ENCODE measurements at regions not wholly inside any gene's neighbourhood (a gene's known extent, or its start where the extent isn't known, plus 50 kb on each side); places are given as distances from the start of the nearest gene placed in this dataset.
A peak's percentile ranks its signal among the peaks of the same experiment; 100 is the strongest.

DNA sequence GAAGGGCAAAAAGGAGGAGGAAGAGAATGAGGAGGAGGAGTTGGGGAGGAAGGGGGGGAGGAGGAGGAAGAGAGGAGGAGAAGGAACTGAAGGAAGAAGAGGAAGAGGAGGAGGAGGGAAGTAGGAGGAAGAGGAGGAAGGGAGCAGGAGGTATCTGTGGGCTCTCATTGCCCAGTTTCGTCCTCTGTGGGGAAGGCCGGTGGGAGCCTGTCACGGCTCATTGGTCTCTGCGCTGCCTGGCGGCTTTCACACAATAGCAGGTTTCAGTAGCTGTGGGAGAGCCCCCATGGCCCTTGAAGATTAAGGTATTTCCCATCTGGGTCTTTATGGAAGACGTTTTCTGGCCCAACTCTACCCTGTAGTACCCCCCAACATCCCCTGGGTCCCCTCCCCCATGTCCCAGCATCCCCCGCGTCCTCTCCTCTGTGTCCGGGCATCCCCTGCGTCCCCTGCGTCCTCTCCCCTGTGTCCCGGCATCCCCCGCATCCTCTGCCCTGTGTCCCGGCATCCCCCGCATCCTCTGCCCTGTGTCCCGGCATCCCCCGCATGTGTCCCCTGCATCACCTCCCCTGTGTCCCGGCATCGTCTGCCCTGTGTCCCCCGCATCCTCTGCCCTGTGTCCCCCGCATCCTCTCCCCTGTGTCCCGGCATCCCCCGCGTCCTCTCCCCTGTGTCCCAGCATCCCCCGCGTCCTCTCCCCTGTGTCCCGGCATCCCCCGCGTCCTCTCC lies 278.2 kb upstream of the SFSWAP start:
- Histone ChIP-seq H3K27ac (ENCODE audit: extremely low read depth, low read depth, low read length) (no peak overlapping the region; the same call in 2 of the 3 replicates), H3K4me3 (no peak overlapping the region), H3K4me1 (replicated peaks in 1 of 2; ENCODE audit: control insufficient read depth in 2 of 2, insufficient read depth in 2 of 2, low read length in 2 of 2) (peaks cover 4 to 21% of the 10 kb centered on the region in 2 experiments; a peak in 4 of 5 replicates), H3K36me3 (ENCODE audit: control insufficient read depth, insufficient read depth, low read length) (no peaks in the 10 kb centered on the region), H3K4me2 (ENCODE audit: insufficient read depth, low read length) (peak overlapping the region; percentile 41; the same call in 1 of the 2 replicates), H2AFZ (ENCODE audit: low read depth, low read length) (0 out of 2 replicates have a peak overlapping the region, but pooled peaks have one; percentile 55), H3K79me2 (ENCODE audit: control insufficient read depth, insufficient read depth, low read length) (no peaks in the 10 kb centered on the region), H3K9me3 (replicated peaks; ENCODE audit: control insufficient read depth, insufficient read depth, low read depth, low read length) (no peaks in the 10 kb centered on the region), H3K9ac (ENCODE audit: insufficient read depth in 1 of 2, low read depth in 2 of 2, low read length in 2 of 2) (no peak overlapping the region), H4K20me1 (replicated peaks; ENCODE audit: control insufficient read depth, insufficient read depth, low read length) (no peaks in the 10 kb centered on the region), H3K9me1 (ENCODE audit: control insufficient read depth, insufficient read depth, low read length) (no peaks in the 10 kb centered on the region), H3K27me3 (ENCODE audit: control insufficient read depth in 2 of 2, insufficient read depth in 2 of 2, low read length in 2 of 2) (peaks cover 3 to 14% of the 10 kb centered on the region in 2 experiments; a peak in 3 of 5 replicates)
- in situ Hi-C loops (cut with MboI) (no loop called here), intact Hi-C loops (cut with micrococcal nuclease) (no loop called here)
- ChIA-PET CTCF (ENCODE audit: low intra/inter-chr PET ratio) (no interaction called here), POLR2A (no interaction called here)
- FAIRE-seq (no peak), ATAC-seq (0 out of 3 replicates have a peak, but pooled peaks have one; percentile 22), DNase-seq (ENCODE audit: extremely low read depth in 1 of 4, low spot score in 3 of 4) (no peak)
- WGBS (ENCODE audit: insufficient coverage, low coverage, missing lambda C conversion rate), result 27% methylated on average over 3 of the region's 29 CpGs
- BruUV-seq (replicated peaks), result no TSS peak
- TF ChIP-seq BDP1 (IDR thresholded peaks at IDR 0.05; ENCODE audit: insufficient read depth, insufficient read length), result no peak
- TF ChIP-seq, protein P1, sequence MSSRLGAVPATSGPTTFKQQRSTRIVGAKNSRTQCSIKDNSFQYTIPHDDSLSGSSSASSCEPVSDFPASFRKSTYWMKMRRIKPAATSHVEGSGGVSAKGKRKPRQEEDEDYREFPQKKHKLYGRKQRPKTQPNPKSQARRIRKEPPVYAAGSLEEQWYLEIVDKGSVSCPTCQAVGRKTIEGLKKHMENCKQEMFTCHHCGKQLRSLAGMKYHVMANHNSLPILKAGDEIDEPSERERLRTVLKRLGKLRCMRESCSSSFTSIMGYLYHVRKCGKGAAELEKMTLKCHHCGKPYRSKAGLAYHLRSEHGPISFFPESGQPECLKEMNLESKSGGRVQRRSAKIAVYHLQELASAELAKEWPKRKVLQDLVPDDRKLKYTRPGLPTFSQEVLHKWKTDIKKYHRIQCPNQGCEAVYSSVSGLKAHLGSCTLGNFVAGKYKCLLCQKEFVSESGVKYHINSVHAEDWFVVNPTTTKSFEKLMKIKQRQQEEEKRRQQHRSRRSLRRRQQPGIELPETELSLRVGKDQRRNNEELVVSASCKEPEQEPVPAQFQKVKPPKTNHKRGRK (tag; IDR thresholded peaks at IDR 0.05), result peak; percentile 67
- TF ChIP-seq ZNF263 (CRISPR knock-in tag; IDR thresholded peaks at IDR 0.05; ENCODE audit: borderline replicate concordance), result peak; percentile 90
- 0 out of 4 replicates have a peak, but pooled peaks of 1 of the 2 experiments have one; percentile 41 for TF ChIP-seq HDAC1 (IDR thresholded peaks at IDR 0.05)
- TF ChIP-seq, protein P2, sequence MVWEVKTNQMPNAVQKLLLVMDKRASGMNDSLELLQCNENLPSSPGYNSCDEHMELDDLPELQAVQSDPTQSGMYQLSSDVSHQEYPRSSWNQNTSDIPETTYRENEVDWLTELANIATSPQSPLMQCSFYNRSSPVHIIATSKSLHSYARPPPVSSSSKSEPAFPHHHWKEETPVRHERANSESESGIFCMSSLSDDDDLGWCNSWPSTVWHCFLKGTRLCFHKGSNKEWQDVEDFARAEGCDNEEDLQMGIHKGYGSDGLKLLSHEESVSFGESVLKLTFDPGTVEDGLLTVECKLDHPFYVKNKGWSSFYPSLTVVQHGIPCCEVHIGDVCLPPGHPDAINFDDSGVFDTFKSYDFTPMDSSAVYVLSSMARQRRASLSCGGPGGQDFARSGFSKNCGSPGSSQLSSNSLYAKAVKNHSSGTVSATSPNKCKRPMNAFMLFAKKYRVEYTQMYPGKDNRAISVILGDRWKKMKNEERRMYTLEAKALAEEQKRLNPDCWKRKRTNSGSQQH (CRISPR knock-in tag; IDR thresholded peaks at IDR 0.05), result no peak
- peak; percentile 13; the same call in 1 of the 2 replicates for TF ChIP-seq ARID1B (IDR thresholded peaks at IDR 0.05)
- TF ChIP-seq JUN (IDR thresholded peaks at IDR 0.05; ENCODE audit: borderline replicate concordance, low read depth, low read length), result no peak
- no peak for TF ChIP-seq JUN (CRISPR knock-in tag; IDR thresholded peaks at IDR 0.05; ENCODE audit: borderline replicate concordance)
- TF ChIP-seq, protein P3, sequence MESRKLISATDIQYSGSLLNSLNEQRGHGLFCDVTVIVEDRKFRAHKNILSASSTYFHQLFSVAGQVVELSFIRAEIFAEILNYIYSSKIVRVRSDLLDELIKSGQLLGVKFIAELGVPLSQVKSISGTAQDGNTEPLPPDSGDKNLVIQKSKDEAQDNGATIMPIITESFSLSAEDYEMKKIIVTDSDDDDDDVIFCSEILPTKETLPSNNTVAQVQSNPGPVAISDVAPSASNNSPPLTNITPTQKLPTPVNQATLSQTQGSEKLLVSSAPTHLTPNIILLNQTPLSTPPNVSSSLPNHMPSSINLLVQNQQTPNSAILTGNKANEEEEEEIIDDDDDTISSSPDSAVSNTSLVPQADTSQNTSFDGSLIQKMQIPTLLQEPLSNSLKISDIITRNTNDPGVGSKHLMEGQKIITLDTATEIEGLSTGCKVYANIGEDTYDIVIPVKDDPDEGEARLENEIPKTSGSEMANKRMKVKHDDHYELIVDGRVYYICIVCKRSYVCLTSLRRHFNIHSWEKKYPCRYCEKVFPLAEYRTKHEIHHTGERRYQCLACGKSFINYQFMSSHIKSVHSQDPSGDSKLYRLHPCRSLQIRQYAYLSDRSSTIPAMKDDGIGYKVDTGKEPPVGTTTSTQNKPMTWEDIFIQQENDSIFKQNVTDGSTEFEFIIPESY (CRISPR knock-in tag; IDR thresholded peaks at IDR 0.05), result peak; percentile 94
- 0 out of 2 replicates have a peak, but pooled peaks have one; percentile 32 for TF ChIP-seq ELF4 (CRISPR knock-in tag; IDR thresholded peaks at IDR 0.05)
- 0 out of 2 replicates have a peak, but pooled peaks have one; percentile 37 for TF ChIP-seq EHMT2 (IDR thresholded peaks at IDR 0.05)
- no peak for TF ChIP-seq CHD1 (IDR thresholded peaks at IDR 0.05; ENCODE audit: low read length)
